Epithelial cell of esophagus (primary cell): ENCODE measurements at regions not wholly inside any gene's neighbourhood (a gene's known extent, or its start where the extent isn't known, plus 50 kb on each side); places are given as distances from the start of the nearest gene placed in this dataset.
"Not testable (repeated sequence)": the region's sequence is repeated elsewhere in the genome, so short reads cannot be mapped to it uniquely, and the experiment has no call there.

Experiments
- DNase-seq: peaks from one replicate; pipeline ENCODE4 v3.0.0; 2010; ENCODE audit warnings: low read depth
- H3K4me3 ChIP-seq: 2 replicates; pipeline ENCODE4 v1.5.1; 2011; ENCODE audit warnings: mild to moderate bottlenecking, low read length, control low read depth
- CTCF ChIP-seq: IDR thresholded peaks from 2 replicates; pipeline ENCODE4 v1.5.1; 2011; ENCODE audit warnings: low read depth, mild to moderate bottlenecking, low read length, control low read depth, inconsistent platforms; ENCODE audit not compliant: insufficient read depth; ENCODE audit errors: missing control alignments

- no peak overlapping the region for H3K4me3 ChIP-seq
- TF ChIP-seq CTCF, result no peak
- no peak for DNase-seq
Measured at GRCh38 chr15:67945131-67945530, 105.3 kb upstream of the RNU6-1 start.

DNA sequence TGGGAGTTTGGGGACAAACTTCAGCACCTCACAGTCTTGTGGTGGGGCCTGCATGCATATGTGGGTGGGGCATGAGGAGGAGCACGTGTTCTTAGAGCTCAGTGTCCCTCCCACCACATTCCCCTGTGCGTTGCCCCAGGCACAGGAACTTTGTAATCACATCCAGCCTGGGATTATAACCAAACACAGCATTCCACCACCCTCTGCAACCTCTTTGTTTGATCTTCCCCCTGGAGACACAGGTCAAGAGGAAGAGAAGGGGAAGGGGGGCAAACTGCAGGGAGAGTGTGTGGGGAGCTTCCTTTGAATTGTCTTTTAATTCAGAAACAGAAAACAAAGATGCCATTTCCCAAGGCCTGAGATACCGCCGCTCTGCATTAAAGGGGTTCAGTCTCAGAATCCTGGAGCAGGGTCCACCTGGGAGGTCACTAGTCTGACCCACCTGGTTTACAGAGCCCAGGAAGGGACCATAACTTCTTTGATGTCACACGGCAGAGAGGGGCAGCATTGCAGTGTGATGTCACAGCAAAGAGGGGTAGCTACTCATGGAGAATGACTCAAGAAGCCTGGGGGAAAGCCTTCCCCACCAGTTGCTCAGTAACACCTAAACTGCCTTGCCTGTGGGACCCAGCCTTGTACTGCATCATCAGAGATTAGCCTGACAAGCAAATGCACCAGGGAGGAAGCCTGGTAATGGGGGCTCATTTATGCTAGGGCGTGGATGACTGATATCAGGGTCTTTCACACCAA lies 106.3 kb upstream of the RNU6-1 start:
- peak; percentile 64 for DNase-seq
- TF ChIP-seq CTCF, result no peak
- no peak overlapping the region for H3K4me3 ChIP-seq

DNA sequence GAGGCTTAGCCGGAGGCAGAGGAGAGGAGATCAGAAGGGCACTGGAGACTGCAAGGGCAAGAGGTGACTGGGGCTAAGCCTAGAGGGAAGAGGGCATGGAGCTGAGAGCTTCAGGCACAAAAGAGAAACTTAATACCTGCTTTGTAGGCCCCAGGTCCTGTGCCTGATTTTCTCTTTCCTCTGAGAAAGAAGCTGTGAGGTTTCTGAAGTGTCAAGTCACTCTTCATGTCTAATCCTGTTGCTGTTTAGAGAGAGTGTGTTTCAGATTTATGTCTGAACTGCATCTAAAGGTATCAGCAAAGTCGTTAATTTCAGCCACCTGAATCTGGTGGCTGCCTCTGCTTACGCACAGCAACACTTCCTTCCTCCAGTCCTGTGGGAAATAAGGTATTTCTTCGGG lies 106.9 kb upstream of the RNU6-1 start:
- no peak overlapping the region for H3K4me3 ChIP-seq
- no peak for TF ChIP-seq CTCF
- no peak for DNase-seq

DNA sequence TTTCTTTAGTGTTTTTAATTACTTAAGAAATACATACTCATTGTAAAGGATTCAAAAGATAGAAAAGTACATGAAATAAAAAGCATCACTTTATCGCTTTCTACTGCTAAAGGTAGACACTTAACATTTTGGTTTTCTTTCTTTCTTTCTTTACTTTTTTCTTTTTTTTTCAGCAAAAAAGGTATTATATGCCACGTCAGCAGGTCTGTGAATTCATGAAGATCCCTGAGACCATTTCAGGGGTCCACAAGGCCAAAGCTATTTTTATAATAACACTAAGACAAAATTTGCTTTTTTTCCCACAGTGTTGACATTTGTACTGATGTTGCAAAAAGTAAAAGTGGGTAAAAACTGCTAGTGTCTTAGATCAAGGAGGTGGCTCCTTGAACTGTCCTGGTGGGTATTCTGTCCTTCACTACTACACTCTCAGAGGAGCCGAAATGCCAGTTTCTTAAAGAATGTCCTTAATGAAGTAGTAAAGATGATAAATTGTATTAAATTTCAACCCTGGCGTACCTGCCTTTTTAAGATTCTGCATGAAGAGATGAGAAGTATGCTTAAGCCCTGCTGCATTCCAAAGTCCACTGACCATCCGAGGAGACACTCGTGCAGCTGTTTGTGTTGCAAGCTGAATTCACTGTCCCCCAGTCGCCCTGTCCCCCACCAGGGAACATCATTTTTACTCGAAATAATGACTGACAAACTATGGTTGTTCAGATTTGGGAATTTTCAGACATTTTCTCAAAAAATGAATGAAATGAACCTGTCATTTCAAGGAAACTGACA lies 106.7 kb upstream of the PIAS1 start:
- no peak for TF ChIP-seq CTCF
- no peak overlapping the region for H3K4me3 ChIP-seq
- no peak for DNase-seq

GRCh38 chr15:67948215-67948614 lies 105.9 kb upstream of the PIAS1 start:
- no peak for DNase-seq
- TF ChIP-seq CTCF, result no peak
- H3K4me3 ChIP-seq, result no peak overlapping the region

DNA sequence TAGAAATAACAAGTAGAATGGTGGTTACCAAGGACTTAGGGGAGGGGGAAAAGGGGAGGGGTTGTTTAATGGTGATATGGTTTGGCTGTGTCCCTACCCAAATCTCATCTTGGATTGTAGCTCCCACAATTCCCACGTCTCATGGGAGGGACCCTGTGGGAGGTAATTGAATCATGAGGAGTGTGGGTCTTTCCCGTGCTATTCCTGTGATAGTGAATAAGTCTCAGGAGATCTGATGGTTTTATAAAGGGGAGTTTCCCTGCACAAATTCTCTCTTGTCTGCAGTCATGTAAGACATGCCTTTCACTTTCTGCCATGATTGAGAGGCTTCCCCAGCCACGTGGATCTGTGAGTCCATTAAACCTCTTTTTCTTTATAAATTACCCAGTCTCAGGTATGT lies 102.9 kb upstream of the PIAS1 start:
- not testable (repeated sequence) for DNase-seq, H3K4me3 ChIP-seq

DNA sequence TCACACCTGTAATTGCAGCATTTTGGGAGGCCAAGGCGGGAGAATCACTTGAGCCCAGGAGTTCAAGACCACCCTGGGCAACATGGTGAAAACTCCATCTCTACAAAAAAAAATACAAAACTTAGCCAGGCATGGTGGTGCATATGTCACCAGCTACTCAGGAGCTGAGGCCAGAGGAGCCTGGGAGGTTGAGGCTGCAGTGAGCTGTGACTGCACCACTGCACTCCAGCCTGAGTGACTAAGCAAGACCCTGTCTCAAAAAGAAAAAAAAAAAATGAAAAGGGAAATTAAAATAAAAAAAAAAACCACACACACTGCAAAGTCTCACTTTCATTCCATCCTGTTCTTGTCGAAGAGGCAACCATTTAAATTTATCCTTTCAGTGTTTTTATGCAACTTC lies 100.8 kb upstream of the PIAS1 start:
- no peak for TF ChIP-seq CTCF
- no peak overlapping the region for H3K4me3 ChIP-seq
- DNase-seq, result no peak
